SHP77 treated with DMSO at 0.1 percent for 48 hours (cell line): ENCODE measurements at regions not wholly inside any gene's neighbourhood (a gene's known extent, or its start where the extent isn't known, plus 50 kb on each side); places are given as distances from the start of the nearest gene placed in this dataset.

ENCODE experiments used
- DNase-seq: peaks from one replicate; lab custom pipeline; 2025; lab: John Stamatoyannopoulos, UW

- DNase-seq: no peak
These were observed 106.1 kb upstream of the RGMA start for GRCh38 chr15:93195109-93195508.

- no peak for DNase-seq
These were observed 101.2 kb upstream of the RGMA start for GRCh38 chr15:93190238-93190637.

DNA sequence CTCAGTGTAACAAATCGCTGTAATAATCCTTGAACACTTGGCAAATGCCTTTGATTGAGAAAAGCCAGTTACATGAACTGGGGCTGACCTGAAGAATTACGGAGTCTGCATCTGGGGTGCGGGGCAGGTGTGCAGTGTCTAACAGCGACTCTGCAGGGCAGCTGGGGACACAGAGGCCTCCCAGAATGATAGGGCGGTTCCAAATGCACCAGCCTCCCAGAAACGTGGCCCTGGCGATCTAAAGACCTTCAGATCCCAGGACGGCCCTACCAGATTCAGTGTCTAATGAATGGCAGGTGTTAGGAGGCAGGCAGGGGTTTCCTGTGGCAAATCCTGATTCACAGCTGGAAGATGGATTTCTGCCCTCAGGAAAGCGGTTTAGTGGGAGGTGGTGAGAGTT is 100.5 kb upstream of the RGMA start:
- DNase-seq: no peak

DNA sequence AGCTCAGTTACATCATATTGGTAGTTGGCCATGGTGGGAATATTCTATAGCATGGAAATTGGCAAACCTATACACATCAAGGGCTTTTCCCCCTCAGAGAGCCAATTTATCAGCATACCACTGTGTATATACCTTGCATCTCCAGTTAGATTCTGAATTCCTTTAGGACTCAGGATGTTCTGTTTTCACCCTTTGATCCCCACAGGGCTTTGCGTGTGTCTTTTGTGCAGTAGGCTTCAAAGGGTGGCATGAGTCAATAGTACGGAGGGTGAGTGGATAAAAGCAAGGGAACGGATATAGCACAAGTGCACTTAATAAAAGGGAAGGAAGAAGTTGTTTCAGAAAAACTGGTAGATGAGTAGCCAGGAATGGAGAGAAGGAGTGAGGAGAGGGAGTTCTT is 99.2 kb upstream of the RGMA start:
- no peak for DNase-seq

GRCh38 chr15:93185796-93186195 is 96.8 kb upstream of the RGMA start:
- no peak for DNase-seq

DNA sequence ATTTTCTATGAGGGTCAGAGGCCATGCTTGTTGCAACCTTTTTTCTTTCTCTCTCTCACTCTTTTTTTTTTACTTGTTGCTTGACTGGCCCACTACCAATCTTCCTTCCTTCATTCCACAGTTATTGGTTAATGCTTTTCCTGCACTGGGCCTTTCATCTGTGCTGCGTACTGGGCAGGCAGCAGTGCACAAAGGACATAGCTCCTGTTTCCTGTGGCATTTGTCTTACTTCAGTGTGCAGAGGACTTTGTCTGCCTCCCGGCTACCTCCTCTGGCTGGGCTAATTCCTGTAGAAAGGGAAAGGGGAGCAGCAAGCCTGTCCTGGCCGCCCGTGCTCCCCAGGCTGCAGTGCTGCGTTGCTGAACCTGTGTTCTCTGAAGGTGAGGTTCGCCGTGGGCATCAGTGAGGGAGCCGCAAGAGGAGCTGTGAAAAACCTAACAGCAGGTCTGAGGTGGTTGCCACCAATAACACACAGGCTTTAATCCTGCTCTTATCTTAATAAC is 93.7 kb upstream of the RGMA start:
- DNase-seq: no peak

DNA sequence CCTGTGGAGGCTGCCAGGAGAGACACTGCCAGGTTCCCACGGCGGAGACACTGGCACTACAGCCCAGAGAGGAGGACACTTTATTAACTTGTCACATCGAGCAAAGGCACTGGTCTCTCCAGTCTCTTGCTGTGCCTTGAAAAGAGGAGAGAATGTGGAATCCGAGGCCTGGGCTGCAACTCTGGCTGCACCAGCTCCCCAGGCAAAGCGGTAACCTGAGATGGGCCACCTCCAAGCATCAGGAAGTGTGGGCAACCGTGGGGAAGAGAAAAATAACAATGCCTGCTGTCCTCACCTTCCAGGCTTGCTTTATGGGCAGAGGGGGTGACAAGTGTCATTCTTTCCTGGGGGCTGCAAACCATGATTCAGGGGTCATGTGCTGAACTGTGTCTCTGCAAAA is 91.6 kb upstream of the RGMA start:
- DNase-seq: no peak

DNA sequence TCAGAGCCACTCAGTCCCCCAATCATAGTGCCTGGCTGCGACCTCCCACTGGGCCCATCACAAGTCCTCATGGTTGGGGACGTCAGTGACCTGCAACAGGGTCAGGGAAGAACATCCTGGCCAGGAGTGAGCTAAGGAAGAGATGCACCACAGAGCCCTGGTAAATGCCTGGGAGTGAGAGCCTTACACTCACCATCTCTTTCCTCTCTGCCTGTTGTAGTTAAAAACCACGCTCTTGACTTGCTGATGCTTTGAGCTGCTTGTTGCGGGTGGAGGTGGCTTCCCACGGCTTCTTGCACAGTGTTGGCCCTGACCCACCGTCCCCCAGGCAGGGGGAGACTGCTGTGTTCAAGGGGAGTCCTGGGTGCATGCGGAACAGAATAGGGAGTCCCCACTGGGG is 91.1 kb upstream of the RGMA start:
- no peak for DNase-seq

GRCh38 chr15:93179700-93180102 is 90.7 kb upstream of the RGMA start:
- DNase-seq: no peak

GRCh38 chr15:93179072-93179471 is 90.1 kb upstream of the RGMA start:
- no peak for DNase-seq

DNA sequence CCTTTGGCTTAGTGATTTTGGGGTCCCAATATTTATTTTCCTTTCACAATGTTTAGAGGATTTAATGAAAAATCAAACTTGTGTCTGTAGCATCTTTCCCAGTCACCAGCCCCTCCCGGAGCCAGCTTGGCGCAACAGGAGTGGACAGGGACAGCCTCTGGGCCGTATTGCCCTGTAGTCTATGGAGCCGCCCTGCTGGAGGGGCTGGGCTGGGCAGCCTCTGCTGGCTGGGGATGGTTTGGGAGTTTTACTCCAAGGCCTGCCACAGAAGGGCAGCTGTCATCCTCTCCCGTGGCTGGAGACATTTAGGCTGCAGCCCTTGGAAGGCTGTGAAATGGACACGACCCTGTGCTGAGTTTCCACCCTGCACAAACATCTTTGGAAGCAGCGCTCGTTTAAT is 89.4 kb upstream of the RGMA start:
- no peak for DNase-seq

GRCh38 chr15:93176065-93176464 is 87.1 kb upstream of the RGMA start:
- no peak for DNase-seq

GRCh38 chr15:93174836-93175235 is 85.8 kb upstream of the RGMA start:
- no peak for DNase-seq

DNA sequence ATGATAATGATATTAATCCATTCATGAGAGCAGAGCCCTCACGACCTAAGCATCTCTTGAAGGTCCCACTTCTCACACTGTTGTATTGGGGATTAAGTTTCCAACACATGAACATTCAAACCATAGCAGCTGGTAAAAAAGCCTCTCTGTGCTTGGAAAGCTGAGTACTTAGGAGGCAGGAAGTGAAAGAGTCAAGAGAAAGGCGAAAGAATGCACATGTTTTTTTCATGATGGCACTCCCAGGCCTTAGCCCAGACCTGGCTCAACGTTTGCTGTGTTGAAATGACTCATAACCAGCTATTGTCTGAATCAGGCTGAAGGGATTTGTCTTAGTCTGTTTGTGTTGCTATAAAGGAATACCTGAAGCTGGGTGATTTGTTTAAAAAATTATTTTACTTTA is 84.4 kb upstream of the RGMA start:
- DNase-seq: no peak

- no peak for DNase-seq
These were observed 82.5 kb upstream of the RGMA start for GRCh38 chr15:93171476-93171875.

DNA sequence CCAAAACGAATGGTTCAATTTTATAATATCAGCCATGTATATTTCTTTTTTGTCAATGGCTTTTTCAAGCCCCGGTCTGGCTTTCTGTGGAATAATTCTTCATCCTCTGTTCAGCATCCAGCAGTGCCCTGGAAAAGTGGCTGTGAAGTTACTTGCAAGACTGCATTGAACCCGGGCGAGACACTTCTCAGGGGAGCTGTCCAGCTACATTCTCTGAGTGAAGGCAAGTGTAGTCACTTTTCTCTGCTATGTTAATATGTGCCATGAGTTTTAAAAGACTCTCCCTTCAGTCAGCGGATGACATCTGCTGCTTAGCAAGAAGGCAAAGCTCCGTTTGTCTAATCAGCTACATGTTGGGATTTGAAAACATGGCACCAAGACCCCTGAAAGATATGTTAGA is 81.3 kb upstream of the RGMA start:
- no peak for DNase-seq

DNA sequence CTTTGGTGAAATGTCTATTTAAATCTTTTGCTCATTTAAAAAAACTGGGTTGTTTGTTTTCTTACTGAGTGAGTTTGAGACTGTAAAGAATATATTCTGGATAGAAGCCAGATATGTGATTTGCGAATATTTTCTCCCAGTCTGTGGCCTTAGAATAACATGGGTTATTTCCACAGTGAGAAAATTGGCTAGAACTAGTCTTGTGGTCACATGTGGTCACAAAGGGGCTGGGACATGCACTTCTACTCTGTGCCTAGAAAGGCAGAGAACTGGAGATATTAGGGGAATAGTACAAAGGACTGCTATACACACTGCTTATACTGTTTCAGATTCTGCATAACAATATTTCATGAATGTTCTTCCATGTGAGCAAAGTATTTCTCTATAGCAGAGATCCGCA is 79.9 kb upstream of the RGMA start:
- no peak for DNase-seq

DNA sequence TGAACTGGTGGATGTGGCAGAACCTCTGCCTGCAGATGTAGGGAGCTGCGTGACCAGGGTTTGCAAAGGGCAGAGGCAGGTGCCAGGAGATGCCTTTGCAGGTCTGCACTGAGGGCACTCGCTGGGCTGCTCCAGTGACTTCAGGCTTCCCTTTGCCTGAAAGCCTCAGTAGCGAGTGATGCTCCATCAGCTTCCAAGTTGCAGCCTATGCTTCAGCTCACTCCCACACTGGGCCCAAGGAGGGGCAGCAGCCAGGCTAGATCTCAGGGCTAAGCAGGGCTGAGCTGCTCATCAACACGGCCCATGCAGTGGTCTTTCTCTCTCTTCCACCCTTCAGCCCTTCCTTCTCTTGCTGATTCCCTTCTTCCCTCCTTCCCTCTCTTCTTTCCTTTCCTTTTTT is 78.3 kb upstream of the RGMA start:
- no peak for DNase-seq

- DNase-seq: no peak
These were observed 77.7 kb upstream of the RGMA start for GRCh38 chr15:93166675-93167074.

GRCh38 chr15:93165734-93166470 is 76.9 kb upstream of the RGMA start:
- DNase-seq: no peak

DNA sequence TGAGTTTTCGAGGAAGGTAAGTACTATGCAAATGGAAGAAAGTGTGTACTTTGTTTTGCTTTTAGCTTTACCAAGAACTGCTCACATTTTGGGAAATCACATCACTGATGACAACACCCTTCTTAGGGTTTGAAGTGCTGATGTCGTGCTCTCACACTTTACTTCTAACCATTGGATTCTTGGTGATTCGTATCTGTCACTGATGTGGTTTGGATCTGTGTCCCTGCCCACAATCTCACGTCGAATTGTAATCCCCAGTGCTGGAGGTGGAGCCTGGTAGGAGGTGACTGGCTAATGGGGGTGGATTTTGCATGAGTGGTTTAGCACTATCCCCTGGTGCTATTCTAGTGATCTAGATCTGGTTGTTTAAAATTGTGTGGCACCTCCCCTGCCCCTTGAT is 75.4 kb upstream of the RGMA start:
- no peak for DNase-seq

GRCh38 chr15:93162560-93162959 is 73.5 kb upstream of the RGMA start:
- DNase-seq: no peak

- DNase-seq: no peak
These were observed 70.9 kb upstream of the RGMA start for GRCh38 chr15:93159930-93160329.
